Mesodermal cell (in vitro differentiated cells): ENCODE measurements at regions not wholly inside any gene's neighbourhood (a gene's known extent, or its start where the extent isn't known, plus 50 kb on each side); places are given as distances from the start of the nearest gene placed in this dataset.

Experiments
- H3K27ac ChIP-seq: 2 replicates; pipeline ENCODE4 v1.7.0; 2013; ENCODE audit warnings: mild to moderate bottlenecking, low read depth, low read length, moderate library complexity; ENCODE audit not compliant: severe bottlenecking
- H3K36me3 ChIP-seq: 2 replicates; pipeline ENCODE4 v1.7.1; 2013; ENCODE audit warnings: mild to moderate bottlenecking, low read length, moderate library complexity; ENCODE audit not compliant: control insufficient read depth, insufficient read depth
- H3K4me1 ChIP-seq: one replicate; pipeline ENCODE4 v1.7.1; 2013; ENCODE audit warnings: mild to moderate bottlenecking, low read length; ENCODE audit not compliant: insufficient read depth, control insufficient read depth, poor library complexity, severe bottlenecking
- H3K4me3 ChIP-seq: 2 replicates; pipeline ENCODE4 v1.7.0; 2013; ENCODE audit warnings: low read length, control low read depth, mild to moderate bottlenecking; ENCODE audit not compliant: insufficient read depth, poor library complexity, severe bottlenecking; ENCODE audit errors: extremely low read depth
- H3K9me3 ChIP-seq: 2 replicates; pipeline ENCODE4 v1.7.1; 2013; ENCODE audit warnings: mild to moderate bottlenecking, low read length, moderate library complexity; ENCODE audit not compliant: control insufficient read depth
- WGBS, 2 experiments: methylation state at CpG; one replicate each; pipeline ENCODE4 v1.1.5; 2013; ENCODE audit warnings: missing lambda C conversion rate in 2 of 2; ENCODE audit not compliant: insufficient coverage in 2 of 2; 5-methylcytosine and 5-hydroxymethylcytosine counted together

GRCh38 chrX:46260499-46260898, 284.7 kb downstream of the ZNF674 start:
- no CpG with 5 or more reads among the region's 1 CpG for WGBS, 2 experiments

GRCh38 chrX:46258356-46258755, 286.9 kb downstream of the ZNF674 start:
- no peak overlapping the region for H3K27ac ChIP-seq
- H3K4me3 ChIP-seq, result no peak overlapping the region
- no peaks in the 10 kb centered on the region for H3K9me3 ChIP-seq
- no CpG with 5 or more reads among the region's 1 CpG for WGBS, 2 experiments
- H3K4me1 ChIP-seq, result no peaks in the 10 kb centered on the region
- H3K36me3 ChIP-seq, result no peaks in the 10 kb centered on the region

More at GRCh38 chrX:46260499-46260898, 284.7 kb downstream of the ZNF674 start:
- no peaks in the 10 kb centered on the region for H3K4me1 ChIP-seq
- H3K36me3 ChIP-seq, result no peaks in the 10 kb centered on the region
- H3K27ac ChIP-seq, result no peak overlapping the region
- H3K4me3 ChIP-seq, result no peak overlapping the region
- H3K9me3 ChIP-seq, result no peaks in the 10 kb centered on the region

- no peaks in the 10 kb centered on the region for H3K36me3 ChIP-seq
- H3K4me1 ChIP-seq, result no peaks in the 10 kb centered on the region
- no peak overlapping the region for H3K27ac ChIP-seq
- no peak overlapping the region for H3K4me3 ChIP-seq
- H3K9me3 ChIP-seq, result no peaks in the 10 kb centered on the region
- 100% methylated on average over 2 of the region's 5 CpGs; no CpG with 5 or more reads in 1 of the 2 experiments for WGBS, 2 experiments
Measured at GRCh38 chrX:46257451-46257879, 287.8 kb downstream of the ZNF674 start.

- Histone ChIP-seq H3K4me3 (no peak overlapping the region), H3K27ac (no peak overlapping the region), H3K36me3 (no peaks in the 10 kb centered on the region), H3K4me1 (no peaks in the 10 kb centered on the region), H3K9me3 (no peaks in the 10 kb centered on the region)
- 86% methylated on average over 1 of the region's 1 CpG; no CpG with 5 or more reads in 1 of the 2 experiments for WGBS, 2 experiments
Measured at GRCh38 chrX:46256875-46257274, 288.3 kb downstream of the ZNF674 start.

- no peak overlapping the region for H3K27ac ChIP-seq
- WGBS, 2 experiments, result no CpG with 5 or more reads among the region's 1 CpG
- no peak overlapping the region for H3K4me3 ChIP-seq
Measured at GRCh38 chrX:46255046-46255445, 290.2 kb downstream of the ZNF674 start.

GRCh38 chrX:46254641-46255040, 290.6 kb downstream of the ZNF674 start:
- no peak overlapping the region for H3K4me3 ChIP-seq
- H3K4me1 ChIP-seq, result peaks cover 6% of the 10 kb centered on the region
- no peak overlapping the region for H3K27ac ChIP-seq
- no CpG with 5 or more reads among the region's 1 CpG for WGBS, 2 experiments
- H3K36me3 ChIP-seq, result no peaks in the 10 kb centered on the region
- H3K9me3 ChIP-seq, result no peaks in the 10 kb centered on the region

More at GRCh38 chrX:46255046-46255445, 290.2 kb downstream of the ZNF674 start:
- H3K4me1 ChIP-seq, result peaks cover 6% of the 10 kb centered on the region
- no peaks in the 10 kb centered on the region for H3K36me3 ChIP-seq
- H3K9me3 ChIP-seq, result no peaks in the 10 kb centered on the region

- Histone ChIP-seq H3K27ac (no peak overlapping the region), H3K36me3 (no peaks in the 10 kb centered on the region), H3K4me1 (peaks cover 6% of the 10 kb centered on the region), H3K4me3 (no peak overlapping the region), H3K9me3 (no peaks in the 10 kb centered on the region)
- 60 to 90% methylated on average over 1 to 2 of the region's 3 CpGs for WGBS, 2 experiments
Measured at GRCh38 chrX:46251755-46252154, 293.5 kb downstream of the ZNF674 start.

- H3K27ac ChIP-seq, result no peak overlapping the region
- no peak overlapping the region for H3K4me3 ChIP-seq
- WGBS, 2 experiments, result no CpG with 5 or more reads among the region's 2 CpGs
- H3K9me3 ChIP-seq, result no peaks in the 10 kb centered on the region
- peaks cover 6% of the 10 kb centered on the region for H3K4me1 ChIP-seq
- no peaks in the 10 kb centered on the region for H3K36me3 ChIP-seq
Measured at GRCh38 chrX:46250151-46250550, 295.1 kb downstream of the ZNF674 start.

- peaks cover 6% of the 10 kb centered on the region for H3K4me1 ChIP-seq
- WGBS, 2 experiments, result 100% methylated on average over 2 of the region's 4 CpGs; no CpG with 5 or more reads in 1 of the 2 experiments
- no peaks in the 10 kb centered on the region for H3K9me3 ChIP-seq
- H3K36me3 ChIP-seq, result no peaks in the 10 kb centered on the region
- no peak overlapping the region for H3K4me3 ChIP-seq
- no peak overlapping the region for H3K27ac ChIP-seq
Measured at GRCh38 chrX:46247456-46247855, 297.8 kb downstream of the ZNF674 start.

- no peak overlapping the region for H3K27ac ChIP-seq
- WGBS, 2 experiments, result no CpG with 5 or more reads among the region's 4 CpGs
- no peaks in the 10 kb centered on the region for H3K36me3 ChIP-seq
- H3K9me3 ChIP-seq, result no peaks in the 10 kb centered on the region
- no peaks in the 10 kb centered on the region for H3K4me1 ChIP-seq
- no peak overlapping the region for H3K4me3 ChIP-seq
Measured at GRCh38 chrX:46244451-46244850, 300.8 kb downstream of the ZNF674 start.

GRCh38 chrX:46236411-46236810, 308.8 kb downstream of the ZNF674 start:
- Histone ChIP-seq H3K4me1 (no peaks in the 10 kb centered on the region), H3K36me3 (no peaks in the 10 kb centered on the region), H3K27ac (no peak overlapping the region), H3K9me3 (no peaks in the 10 kb centered on the region), H3K4me3 (no peak overlapping the region)
- no CpG with 5 or more reads among the region's 2 CpGs for WGBS, 2 experiments
